ENCODE measurements at regions not wholly inside any gene's neighbourhood (a gene's known extent, or its start where the extent isn't known, plus 50 kb on each side); places are given as distances from the start of the nearest gene placed in this dataset.

- H3K27ac ChIP-seq: no peak overlapping the region
- TF ChIP-seq CTCF (IDR thresholded peaks at IDR 0.05) (no peak), ZFX (IDR thresholded peaks at IDR 0.05; ENCODE audit: borderline replicate concordance) (no peak)
These were observed 135.1 kb upstream of the SEL1L start for GRCh38 chr14:81668626-81669274.

DNA sequence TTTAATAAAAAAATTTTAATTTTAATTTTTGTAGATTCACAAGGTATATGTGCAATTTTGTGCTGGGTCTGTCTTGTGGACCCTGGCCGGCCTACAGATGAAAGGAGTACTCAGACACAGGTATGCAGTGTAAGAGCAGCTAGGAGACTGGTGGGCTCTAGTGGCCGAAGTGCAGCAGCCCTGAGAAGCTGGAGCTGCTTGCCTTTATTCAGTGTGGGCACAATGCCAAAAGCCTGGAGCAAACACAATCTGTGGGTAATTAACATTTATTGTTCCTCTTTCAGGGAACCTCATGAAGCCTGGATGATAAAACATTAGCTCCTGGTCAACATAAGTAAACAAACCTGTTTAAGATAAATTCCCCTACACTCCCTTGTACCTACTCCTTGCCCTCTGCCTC, 135.7 kb upstream of the SEL1L start:
- TF ChIP-seq ZFX (IDR thresholded peaks at IDR 0.05; ENCODE audit: borderline replicate concordance): no peak
- TF ChIP-seq CTCF (IDR thresholded peaks at IDR 0.05): no peak
- H3K27ac ChIP-seq: no peak overlapping the region

GRCh38 chr14:81673930-81674329, 140.3 kb upstream of the SEL1L start:
- TF ChIP-seq ZFX (IDR thresholded peaks at IDR 0.05; ENCODE audit: borderline replicate concordance) (no peak), CTCF (IDR thresholded peaks at IDR 0.05) (no peak)

DNA sequence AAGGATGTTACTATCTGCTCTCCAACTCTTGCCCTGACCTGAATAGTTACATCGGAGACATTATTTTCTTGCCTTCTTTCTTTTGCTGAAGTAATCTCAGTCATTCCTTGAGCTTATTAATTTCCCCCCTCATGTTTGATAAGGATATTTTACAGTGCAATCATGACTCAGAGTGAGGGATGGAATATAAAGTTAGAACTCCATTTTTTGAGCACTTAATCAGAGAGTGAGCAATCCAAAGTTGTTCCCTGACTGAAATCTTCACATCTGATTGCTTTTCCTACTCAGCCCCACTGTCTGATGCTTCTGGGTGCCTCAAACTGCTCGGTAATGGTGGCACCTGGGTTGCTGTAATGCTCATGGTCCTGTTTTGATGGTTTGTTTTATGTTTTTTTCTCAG, 142.7 kb upstream of the SEL1L start:
- H3K27ac ChIP-seq: no peak overlapping the region
- no peak for TF ChIP-seq CTCF (IDR thresholded peaks at IDR 0.05)
- TF ChIP-seq ZFX (IDR thresholded peaks at IDR 0.05; ENCODE audit: borderline replicate concordance): no peak

More at GRCh38 chr14:81673930-81674329, 140.3 kb upstream of the SEL1L start:
- H3K27ac ChIP-seq: no peak overlapping the region

DNA sequence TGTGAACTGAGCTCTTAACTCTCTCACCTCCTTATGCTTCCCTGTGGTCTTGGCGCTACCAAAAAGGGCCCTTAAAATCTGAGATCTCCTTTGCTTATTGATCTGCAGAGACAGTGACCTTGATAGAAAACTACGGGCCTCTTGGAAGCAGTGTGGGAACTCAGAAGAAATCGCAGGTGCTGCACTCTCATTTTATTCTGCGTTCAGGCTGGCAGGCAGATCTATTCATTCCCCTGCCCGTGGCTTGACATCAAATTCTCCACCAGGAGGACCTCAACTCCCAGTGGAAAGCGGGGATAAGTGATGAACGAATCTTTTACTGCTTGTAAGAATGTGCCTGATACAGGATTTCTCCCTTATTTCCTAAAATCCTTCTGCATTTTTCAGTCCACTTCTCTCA, 143.2 kb upstream of the SEL1L start:
- TF ChIP-seq ZFX (IDR thresholded peaks at IDR 0.05; ENCODE audit: borderline replicate concordance): no peak
- no peak overlapping the region for H3K27ac ChIP-seq

- H3K27ac ChIP-seq: no peak overlapping the region
- TF ChIP-seq ZFX (IDR thresholded peaks at IDR 0.05; ENCODE audit: borderline replicate concordance): no peak
- TF ChIP-seq CTCF (IDR thresholded peaks at IDR 0.05): no peak
These were observed 144.1 kb upstream of the SEL1L start for GRCh38 chr14:81677736-81678135.

GRCh38 chr14:81679226-81679625, 145.6 kb upstream of the SEL1L start:
- H3K27ac ChIP-seq: no peak overlapping the region
- TF ChIP-seq CTCF (IDR thresholded peaks at IDR 0.05): no peak

DNA sequence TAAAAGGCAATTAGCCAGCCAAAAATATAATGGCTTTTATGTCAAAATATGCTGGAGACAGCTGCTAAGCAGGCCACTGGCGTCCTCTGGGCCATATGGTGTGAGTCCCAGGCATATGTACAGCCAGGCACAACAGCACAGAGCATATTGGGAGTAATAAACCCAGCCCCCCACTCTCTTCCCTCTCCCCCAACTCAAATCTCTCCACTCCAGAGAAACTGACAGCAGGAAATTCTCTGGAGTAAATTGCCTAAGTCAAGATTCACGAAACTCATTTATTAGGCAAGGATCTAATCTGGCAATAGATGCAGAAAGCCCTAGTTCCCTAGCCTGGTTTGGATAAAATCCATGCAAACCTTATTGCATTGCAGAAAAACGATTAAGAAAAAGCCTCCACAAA, 147.9 kb upstream of the SEL1L start:
- H3K27ac ChIP-seq: no peak overlapping the region

More for the DNA sequence above, 147.9 kb upstream of the SEL1L start:
- no peak for TF ChIP-seq CTCF (IDR thresholded peaks at IDR 0.05)
- no peak for TF ChIP-seq ZFX (IDR thresholded peaks at IDR 0.05; ENCODE audit: borderline replicate concordance)

All from 22Rv1 (cell line).